NOMO-1 (cell line): ENCODE measurements at regions not wholly inside any gene's neighbourhood (a gene's known extent, or its start where the extent isn't known, plus 50 kb on each side); places are given as distances from the start of the nearest gene placed in this dataset.

Source experiments
- DNase-seq, 2 experiments: peaks; one replicate each; lab custom pipeline; 2025; ENCODE audit not compliant: unreplicated experiment in 2 of 2; lab: John Stamatoyannopoulos, UW

- no peak for DNase-seq
Observed at GRCh38 chr6:14959324-14959885, 286.5 kb upstream of the JARID2 start.

GRCh38 chr6:14964556-14965270 lies 281.2 kb upstream of the JARID2 start:
- no peak for DNase-seq

- no peak for DNase-seq
Observed at GRCh38 chr6:14965424-14966075, 280.3 kb upstream of the JARID2 start.

- DNase-seq: no peak
Observed at GRCh38 chr6:14966096-14966905, 279.6 kb upstream of the JARID2 start.

GRCh38 chr6:14966906-14967711 lies 278.8 kb upstream of the JARID2 start:
- peak; percentile 36 to 81 for DNase-seq

GRCh38 chr6:14968056-14968637 lies 277.7 kb upstream of the JARID2 start:
- no peak for DNase-seq

GRCh38 chr6:14969126-14969525 lies 276.7 kb upstream of the JARID2 start:
- DNase-seq: no peak

GRCh38 chr6:14972379-14973067 lies 273.3 kb upstream of the JARID2 start:
- DNase-seq: no peak

- DNase-seq: no peak
Observed at GRCh38 chr6:14974372-14974771, 271.5 kb upstream of the JARID2 start.

- no peak for DNase-seq
Observed at GRCh38 chr6:14974792-14975470, 270.9 kb upstream of the JARID2 start.

- peak; percentile 26 to 77 for DNase-seq
Observed at GRCh38 chr6:14975471-14975817, 270.4 kb upstream of the JARID2 start.

- DNase-seq: no peak
Observed at GRCh38 chr6:14977747-14978382, 268.0 kb upstream of the JARID2 start.

GRCh38 chr6:14981960-14982359 lies 263.9 kb upstream of the JARID2 start:
- DNase-seq: peak; percentile 81 to 88

GRCh38 chr6:14983599-14984518 lies 262.0 kb upstream of the JARID2 start:
- no peak for DNase-seq

GRCh38 chr6:14984519-14984853 lies 261.4 kb upstream of the JARID2 start:
- no peak for DNase-seq

GRCh38 chr6:14985366-14985765 lies 260.5 kb upstream of the JARID2 start:
- DNase-seq: no peak

GRCh38 chr6:14986370-14986769 lies 259.5 kb upstream of the JARID2 start:
- no peak for DNase-seq

- no peak for DNase-seq
Observed at GRCh38 chr6:14987490-14987889, 258.4 kb upstream of the JARID2 start.
